Lower leg skin (tissue), 3 donors: ENCODE measurements at regions not wholly inside any gene's neighbourhood (a gene's known extent, or its start where the extent isn't known, plus 50 kb on each side); places are given as distances from the start of the nearest gene placed in this dataset.

ENCODE experiments used
- POLR2A ChIP-seq, 2 donors: fragments of 450-650 bp; IDR thresholded peaks; one replicate each; pipeline ENCODE4 v1.6.1; 2016 to 2017; ENCODE audit warnings: antibody characterized with exemption in 2 of 2, mild to moderate bottlenecking in 1 of 2, moderate library complexity in 1 of 2
- TF ChIP-seq, protein P1 (sequence below), 3 donors: fragments of 450-650 bp; IDR thresholded peaks; one replicate each; pipeline ENCODE4 v1.5.1; 2016; ENCODE audit warnings: antibody characterized with exemption in 3 of 3, mild to moderate bottlenecking in 3 of 3, moderate library complexity in 2 of 3

- TF ChIP-seq, protein P1, sequence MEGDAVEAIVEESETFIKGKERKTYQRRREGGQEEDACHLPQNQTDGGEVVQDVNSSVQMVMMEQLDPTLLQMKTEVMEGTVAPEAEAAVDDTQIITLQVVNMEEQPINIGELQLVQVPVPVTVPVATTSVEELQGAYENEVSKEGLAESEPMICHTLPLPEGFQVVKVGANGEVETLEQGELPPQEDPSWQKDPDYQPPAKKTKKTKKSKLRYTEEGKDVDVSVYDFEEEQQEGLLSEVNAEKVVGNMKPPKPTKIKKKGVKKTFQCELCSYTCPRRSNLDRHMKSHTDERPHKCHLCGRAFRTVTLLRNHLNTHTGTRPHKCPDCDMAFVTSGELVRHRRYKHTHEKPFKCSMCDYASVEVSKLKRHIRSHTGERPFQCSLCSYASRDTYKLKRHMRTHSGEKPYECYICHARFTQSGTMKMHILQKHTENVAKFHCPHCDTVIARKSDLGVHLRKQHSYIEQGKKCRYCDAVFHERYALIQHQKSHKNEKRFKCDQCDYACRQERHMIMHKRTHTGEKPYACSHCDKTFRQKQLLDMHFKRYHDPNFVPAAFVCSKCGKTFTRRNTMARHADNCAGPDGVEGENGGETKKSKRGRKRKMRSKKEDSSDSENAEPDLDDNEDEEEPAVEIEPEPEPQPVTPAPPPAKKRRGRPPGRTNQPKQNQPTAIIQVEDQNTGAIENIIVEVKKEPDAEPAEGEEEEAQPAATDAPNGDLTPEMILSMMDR (IDR thresholded peaks at IDR 0.05): no peak
- TF ChIP-seq POLR2A (IDR thresholded peaks at IDR 0.05): no peak
Observed at GRCh38 chr3:21804330-21804729, 53.3 kb upstream of the ZNF385D start.
